SW480 (cell line): ENCODE measurements at regions not wholly inside any gene's neighbourhood (a gene's known extent, or its start where the extent isn't known, plus 50 kb on each side); places are given as distances from the start of the nearest gene placed in this dataset.

Source experiments
- DNase-seq: peaks from one replicate; pipeline ENCODE4 v3.0.0-alpha.2; 2016; ENCODE audit warnings: low spot score

GRCh38 chr5:161235569-161235968 lies 311.0 kb downstream of the GABRB2 start:
- DNase-seq = no peak

- no peak for DNase-seq
Measured at GRCh38 chr5:161233553-161233952, 313.0 kb downstream of the GABRB2 start.

- no peak for DNase-seq
Measured at GRCh38 chr5:161230221-161230620, 316.3 kb downstream of the GABRB2 start.

GRCh38 chr5:161219816-161220215 lies 326.7 kb downstream of the GABRB2 start:
- no peak for DNase-seq

- no peak for DNase-seq
Measured at GRCh38 chr5:161216877-161217276, 329.6 kb downstream of the GABRB2 start.

- no peak for DNase-seq
Measured at GRCh38 chr5:161212123-161212712, 334.3 kb downstream of the GABRB2 start.

GRCh38 chr5:161201558-161201957 lies 345.0 kb downstream of the GABRB2 start:
- DNase-seq = no peak

GRCh38 chr5:161190778-161191177 lies 338.8 kb upstream of the ATP10B start:
- DNase-seq = no peak

- DNase-seq = no peak
Measured at GRCh38 chr5:161190086-161190485, 338.1 kb upstream of the ATP10B start.

- no peak for DNase-seq
Measured at GRCh38 chr5:161189452-161189851, 337.4 kb upstream of the ATP10B start.

- DNase-seq = no peak
Measured at GRCh38 chr5:161183559-161183958, 331.5 kb upstream of the ATP10B start.

GRCh38 chr5:161176221-161176620 lies 324.2 kb upstream of the ATP10B start:
- DNase-seq = no peak

GRCh38 chr5:161169776-161170175 lies 317.8 kb upstream of the ATP10B start:
- no peak for DNase-seq

- no peak for DNase-seq
Measured at GRCh38 chr5:161167016-161167767, 315.2 kb upstream of the ATP10B start.

GRCh38 chr5:161165998-161166660 lies 314.1 kb upstream of the ATP10B start:
- no peak for DNase-seq

GRCh38 chr5:161157925-161158324 lies 305.9 kb upstream of the ATP10B start:
- no peak for DNase-seq

- DNase-seq = peak; percentile 5
Measured at GRCh38 chr5:161155451-161155850, 303.4 kb upstream of the ATP10B start.

- no peak for DNase-seq
Measured at GRCh38 chr5:161152415-161152940, 300.5 kb upstream of the ATP10B start.

- DNase-seq = no peak
Measured at GRCh38 chr5:161150441-161150988, 298.5 kb upstream of the ATP10B start.

- DNase-seq = no peak
Measured at GRCh38 chr5:161149078-161149477, 297.1 kb upstream of the ATP10B start.

- DNase-seq = no peak
Measured at GRCh38 chr5:161138751-161139455, 286.9 kb upstream of the ATP10B start.

- no peak for DNase-seq
Measured at GRCh38 chr5:161134956-161135355, 282.9 kb upstream of the ATP10B start.
